ENCODE measurements at regions not wholly inside any gene's neighbourhood (a gene's known extent, or its start where the extent isn't known, plus 50 kb on each side); places are given as distances from the start of the nearest gene placed in this dataset.
A peak's percentile ranks its signal among the peaks of the same experiment; 100 is the strongest.
"Not testable (repeated sequence)": the region's sequence is repeated elsewhere in the genome, so short reads cannot be mapped to it uniquely, and the experiment has no call there.

GRCh38 chr15:34651997-34652725, 68.7 kb upstream of the GOLGA8B start:
- DNase-seq (ENCODE audit: low spot score), result no peak

GRCh38 chr15:34650177-34650576, 66.7 kb upstream of the GOLGA8B start:
- no peak for DNase-seq (ENCODE audit: low spot score)

- DNase-seq (ENCODE audit: low spot score), result no peak
Measured at GRCh38 chr15:34648294-34648631, 64.8 kb upstream of the GOLGA8B start.

GRCh38 chr15:34647569-34648293, 64.3 kb upstream of the GOLGA8B start:
- DNase-seq (ENCODE audit: low spot score), result no peak

- no peak for DNase-seq (ENCODE audit: low spot score)
Measured at GRCh38 chr15:34646918-34647317, 63.5 kb upstream of the GOLGA8B start.

- DNase-seq (ENCODE audit: low spot score), result no peak
Measured at GRCh38 chr15:34644851-34645250, 61.4 kb upstream of the GOLGA8B start.

- DNase-seq (ENCODE audit: low spot score), result peak; percentile 71
Measured at GRCh38 chr15:34644061-34644460, 60.6 kb upstream of the GOLGA8B start.

- DNase-seq (ENCODE audit: low spot score), result no peak
Measured at GRCh38 chr15:34642247-34642646, 58.8 kb upstream of the GOLGA8B start.

- no peak for DNase-seq (ENCODE audit: low spot score)
Measured at GRCh38 chr15:34640661-34641060, 57.2 kb upstream of the GOLGA8B start.

GRCh38 chr15:34637305-34637704, 53.9 kb upstream of the GOLGA8B start:
- no peak for DNase-seq (ENCODE audit: low spot score)

GRCh38 chr15:34633602-34634001, 50.2 kb upstream of the GOLGA8B start:
- DNase-seq (ENCODE audit: low spot score), result not testable (repeated sequence)

Measured in A172 (cell line).